H9 (cell line): ENCODE measurements at regions not wholly inside any gene's neighbourhood (a gene's known extent, or its start where the extent isn't known, plus 50 kb on each side); places are given as distances from the start of the nearest gene placed in this dataset.

Source experiments
- DNase-seq: peaks from one replicate; pipeline ENCODE4 v3.0.0-alpha.2; 2017
- H2AFZ ChIP-seq: one replicate; pipeline ENCODE4 v1.6.1; 2013; ENCODE audit warnings: mild to moderate bottlenecking, low read length, control low read depth, moderate library complexity
- H2AK5ac ChIP-seq: 2 replicates; pipeline ENCODE4 v1.6.1; 2013; ENCODE audit warnings: low read length, control low read depth, mixed read lengths; ENCODE audit not compliant: insufficient read length
- H2BK120ac ChIP-seq: one replicate; pipeline ENCODE4 v1.6.1; 2013; ENCODE audit warnings: low read depth, mild to moderate bottlenecking, low read length, control low read depth, inconsistent platforms; ENCODE audit not compliant: poor library complexity, severe bottlenecking
- H2BK12ac ChIP-seq: 2 replicates; pipeline ENCODE4 v1.6.1; 2013; ENCODE audit warnings: low read length, control low read depth, mixed read lengths, low read depth; ENCODE audit not compliant: insufficient read length
- H2BK15ac ChIP-seq: 2 replicates; pipeline ENCODE4 v1.6.1; 2013; ENCODE audit warnings: low read depth, low read length, control low read depth
- H2BK20ac ChIP-seq: one replicate; pipeline ENCODE4 v1.6.1; 2013; ENCODE audit warnings: low read depth, mild to moderate bottlenecking, low read length, control low read depth, inconsistent platforms; ENCODE audit not compliant: poor library complexity, severe bottlenecking
- H2BK5ac ChIP-seq: 2 replicates; pipeline ENCODE4 v1.6.1; 2013; ENCODE audit warnings: low read length, control low read depth, mixed read lengths; ENCODE audit not compliant: insufficient read length
- H3K14ac ChIP-seq: 2 replicates; pipeline ENCODE4 v1.6.1; 2013; ENCODE audit warnings: low read length, control low read depth; ENCODE audit not compliant: insufficient read depth
- H3K18ac ChIP-seq: 2 replicates; pipeline ENCODE4 v1.6.1; 2013; ENCODE audit warnings: low read depth, mild to moderate bottlenecking, mixed read lengths, low read length, control low read depth; ENCODE audit not compliant: insufficient read length
- H3K23ac ChIP-seq: 2 replicates; pipeline ENCODE4 v1.6.1; 2013; ENCODE audit warnings: low read length, control low read depth, mixed read lengths, low read depth; ENCODE audit not compliant: insufficient read length
- H3K23me2 ChIP-seq: 2 replicates; pipeline ENCODE4 v1.6.1; 2013; ENCODE audit warnings: low read depth, mild to moderate bottlenecking, mixed read lengths, low read length, control low read depth; ENCODE audit not compliant: insufficient read length, poor library complexity, severe bottlenecking
- H3K27ac ChIP-seq: 2 replicates; pipeline ENCODE4 v1.5.1; 2013; ENCODE audit warnings: low read length, control low read depth, mixed read lengths, low read depth; ENCODE audit not compliant: insufficient read length
- H3K27me3 ChIP-seq: 2 replicates; pipeline ENCODE4 v1.6.1; 2013; ENCODE audit warnings: low read length, control low read depth, inconsistent platforms; ENCODE audit not compliant: insufficient read depth
- H3K4ac ChIP-seq: 2 replicates; pipeline ENCODE4 v1.6.1; 2013; ENCODE audit warnings: low read depth, mild to moderate bottlenecking, control low read depth, inconsistent platforms, low read length, moderate library complexity
- H3K4me1 ChIP-seq: 2 replicates; pipeline ENCODE4 v1.6.1; 2013; ENCODE audit warnings: low read length, control low read depth, inconsistent platforms; ENCODE audit not compliant: insufficient read depth
- H3K4me2 ChIP-seq: 2 replicates; pipeline ENCODE4 v1.6.1; 2013; ENCODE audit warnings: low read length, control low read depth, mixed read lengths; ENCODE audit not compliant: insufficient read length, insufficient read depth
- H3K56ac ChIP-seq: 2 replicates; pipeline ENCODE4 v1.6.1; 2013; ENCODE audit warnings: low read depth, mild to moderate bottlenecking, mixed read lengths, low read length, control low read depth; ENCODE audit not compliant: insufficient read length
- H3K79me1 ChIP-seq: 2 replicates; pipeline ENCODE4 v1.6.1; 2013; ENCODE audit warnings: low read depth, mild to moderate bottlenecking, moderate library complexity, low read length, control low read depth, inconsistent platforms; ENCODE audit not compliant: insufficient read depth, poor library complexity, severe bottlenecking
- H3K79me2 ChIP-seq: 2 replicates; pipeline ENCODE4 v1.6.1; 2013; ENCODE audit warnings: low read length, control low read depth, inconsistent platforms; ENCODE audit not compliant: insufficient read depth
- H3K9ac ChIP-seq: 2 replicates; pipeline ENCODE4 v1.6.1; 2013; ENCODE audit warnings: low read length, control low read depth, mixed read lengths; ENCODE audit not compliant: insufficient read length; ENCODE audit errors: extremely low read depth
- H3K9me3 ChIP-seq: one replicate; pipeline ENCODE4 v1.6.1; 2013; ENCODE audit warnings: low read depth, low read length, inconsistent platforms; ENCODE audit not compliant: control insufficient read depth
- H3T11ph ChIP-seq: one replicate; pipeline ENCODE4 v1.6.1; 2013; ENCODE audit warnings: mild to moderate bottlenecking, low read length, control low read depth, inconsistent platforms
- H4K20me1 ChIP-seq: one replicate; pipeline ENCODE4 v1.6.1; 2013; ENCODE audit not compliant: control insufficient read depth, insufficient read length, insufficient read depth
- H4K5ac ChIP-seq: 2 replicates; pipeline ENCODE4 v1.6.1; 2013; ENCODE audit warnings: low read depth, mild to moderate bottlenecking, mixed read lengths, low read length, control low read depth; ENCODE audit not compliant: insufficient read length
- H4K8ac ChIP-seq: replicated peaks from 2 replicates; pipeline ENCODE4 v1.6.1; 2013; ENCODE audit warnings: low read length, control low read depth, mixed read lengths, low read depth; ENCODE audit not compliant: insufficient read length
- H4K91ac ChIP-seq: 2 replicates; pipeline ENCODE4 v1.6.1; 2013; ENCODE audit warnings: low read depth, mild to moderate bottlenecking, moderate library complexity, mixed read lengths, low read length, control low read depth; ENCODE audit not compliant: insufficient read length
- H3K27ac Mint-ChIP-seq, 3 experiments: 2 replicates in 2 of 3; 3 replicates in 1 of 3; pipeline ENCODE4 v1.8.0; 2020 to 2021; ENCODE audit warnings: mixed read lengths in 3 of 3, mild to moderate bottlenecking in 1 of 3, moderate library complexity in 1 of 3
- H3K27me3 Mint-ChIP-seq: 2 replicates; pipeline ENCODE4 v1.8.0; 2021; ENCODE audit warnings: low read depth, mild to moderate bottlenecking, moderate library complexity, mixed read lengths
- H3K36me3 Mint-ChIP-seq, 3 experiments: 2 replicates in 2 of 3; 3 replicates in 1 of 3; pipeline ENCODE4 v1.8.0; 2020 to 2021; ENCODE audit warnings: low read depth in 3 of 3, mixed read lengths in 3 of 3; ENCODE audit not compliant: insufficient read depth in 1 of 3
- H3K4me1 Mint-ChIP-seq, 2 experiments: 2 replicates each; pipeline ENCODE4 v1.8.0; 2020; ENCODE audit warnings: mixed read lengths in 2 of 2
- H3K4me3 Mint-ChIP-seq, 2 experiments: 2 replicates in 1 of 2; 3 replicates in 1 of 2; pipeline ENCODE4 v1.8.0; 2020 to 2021; ENCODE audit warnings: mild to moderate bottlenecking in 2 of 2, mixed read lengths in 2 of 2, moderate library complexity in 1 of 2
- H3K9me3 Mint-ChIP-seq, 2 experiments: 2 replicates in 1 of 2; 3 replicates in 1 of 2; pipeline ENCODE4 v1.8.0; 2020; ENCODE audit warnings: mild to moderate bottlenecking in 2 of 2, mixed read lengths in 2 of 2, moderate library complexity in 1 of 2
- CTCF ChIP-seq: fragments of 200-600 bp; sonication (generic); conservative IDR thresholded peaks from 3 replicates; pipeline ENCODE4 v1.8.0; 2021; ENCODE audit warnings: antibody characterized with exemption, mild to moderate bottlenecking
- WGBS: extraction: QIAGEN DNeasy Blood & Tissue Kit; methylation state at CpG from one replicate; pipeline ENCODE4 v1.1.7; 2013; ENCODE audit warnings: missing lambda C conversion rate, low lambda C conversion rate, mixed read lengths; ENCODE audit not compliant: insufficient read length; ENCODE audit errors: extremely low coverage; 5-methylcytosine and 5-hydroxymethylcytosine counted together

GRCh38 chr12:61111218-61111617, 1149.0 kb upstream of the USP15 start:
- no peaks in the 10 kb centered on the region; a peak in 1 of 7 replicates for H3K36me3 Mint-ChIP-seq
- no peak overlapping the region for H2BK5ac ChIP-seq

More at GRCh38 chr12:61111218-61111617, 1149.0 kb upstream of the USP15 start:
- H3K79me2 ChIP-seq, result no peaks in the 10 kb centered on the region
- no peak overlapping the region for H3K23ac ChIP-seq
- H3K9me3 ChIP-seq, result no peaks in the 10 kb centered on the region
- H3K9me3 Mint-ChIP-seq, result peaks cover 0 to 13% of the 10 kb centered on the region in 2 experiments
- no peak overlapping the region for H3T11ph ChIP-seq
- no peak overlapping the region for H3K4ac ChIP-seq
- H2BK15ac ChIP-seq, result no peak overlapping the region
- H3K27me3 ChIP-seq, result no peaks in the 10 kb centered on the region
- H4K8ac ChIP-seq, result no peak overlapping the region
- no peaks in the 10 kb centered on the region for H3K79me1 ChIP-seq
- WGBS, result no CpG with 5 or more reads among the region's 1 CpG
- TF ChIP-seq CTCF, result no peak
- no peak overlapping the region for H3K9ac ChIP-seq
- no peaks in the 10 kb centered on the region for H4K20me1 ChIP-seq
- H3K27me3 Mint-ChIP-seq, result no peaks in the 10 kb centered on the region
- H3K14ac ChIP-seq, result no peak overlapping the region
- no peak overlapping the region for H3K18ac ChIP-seq
- H2AK5ac ChIP-seq, result no peak overlapping the region
- no peak overlapping the region for H3K56ac ChIP-seq
- no peak overlapping the region for H3K4me3 Mint-ChIP-seq
- H3K27ac Mint-ChIP-seq, result no peak overlapping the region
- no peaks in the 10 kb centered on the region for H3K23me2 ChIP-seq
- H4K5ac ChIP-seq, result no peak overlapping the region
- no peak overlapping the region for H2BK12ac ChIP-seq
- no peak overlapping the region for H2BK20ac ChIP-seq
- no peaks in the 10 kb centered on the region for H3K4me1 ChIP-seq
- H4K91ac ChIP-seq, result no peak overlapping the region
- no peak overlapping the region for H2BK120ac ChIP-seq
- no peaks in the 10 kb centered on the region for H3K4me1 Mint-ChIP-seq
- no peak overlapping the region for H3K4me2 ChIP-seq
- DNase-seq, result no peak
- no peak overlapping the region for H2AFZ ChIP-seq
- no peak overlapping the region for H3K27ac ChIP-seq
